ENCODE measurements at regions not wholly inside any gene's neighbourhood (a gene's known extent, or its start where the extent isn't known, plus 50 kb on each side); places are given as distances from the start of the nearest gene placed in this dataset.

DNA sequence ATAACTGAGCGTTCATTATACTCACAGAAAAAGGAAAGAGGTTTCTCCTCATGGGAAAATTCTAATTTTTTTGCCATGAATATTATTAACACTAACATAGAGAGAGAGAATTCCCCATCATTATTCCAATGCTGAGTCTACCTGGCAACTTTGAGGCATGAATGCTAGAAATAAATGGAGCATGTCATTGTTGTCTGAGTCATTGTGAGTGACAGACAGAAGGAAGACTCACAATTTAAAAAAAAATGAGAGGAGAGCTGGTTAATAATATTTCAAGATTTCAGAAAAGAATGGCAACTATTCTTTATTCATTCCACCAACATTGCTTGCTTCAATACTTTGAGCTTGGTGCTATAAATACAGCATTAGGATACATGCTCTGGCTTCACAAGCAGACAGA, 170.4 kb upstream of the HS3ST1 start:
- no peak overlapping the region for H3K4me3 ChIP-seq (ENCODE audit: low read depth, low read length)
- TF ChIP-seq, protein P1, sequence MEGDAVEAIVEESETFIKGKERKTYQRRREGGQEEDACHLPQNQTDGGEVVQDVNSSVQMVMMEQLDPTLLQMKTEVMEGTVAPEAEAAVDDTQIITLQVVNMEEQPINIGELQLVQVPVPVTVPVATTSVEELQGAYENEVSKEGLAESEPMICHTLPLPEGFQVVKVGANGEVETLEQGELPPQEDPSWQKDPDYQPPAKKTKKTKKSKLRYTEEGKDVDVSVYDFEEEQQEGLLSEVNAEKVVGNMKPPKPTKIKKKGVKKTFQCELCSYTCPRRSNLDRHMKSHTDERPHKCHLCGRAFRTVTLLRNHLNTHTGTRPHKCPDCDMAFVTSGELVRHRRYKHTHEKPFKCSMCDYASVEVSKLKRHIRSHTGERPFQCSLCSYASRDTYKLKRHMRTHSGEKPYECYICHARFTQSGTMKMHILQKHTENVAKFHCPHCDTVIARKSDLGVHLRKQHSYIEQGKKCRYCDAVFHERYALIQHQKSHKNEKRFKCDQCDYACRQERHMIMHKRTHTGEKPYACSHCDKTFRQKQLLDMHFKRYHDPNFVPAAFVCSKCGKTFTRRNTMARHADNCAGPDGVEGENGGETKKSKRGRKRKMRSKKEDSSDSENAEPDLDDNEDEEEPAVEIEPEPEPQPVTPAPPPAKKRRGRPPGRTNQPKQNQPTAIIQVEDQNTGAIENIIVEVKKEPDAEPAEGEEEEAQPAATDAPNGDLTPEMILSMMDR (IDR thresholded peaks at IDR 0.05; ENCODE audit: low read depth, low read length) = no peak

- H3K4me3 ChIP-seq (ENCODE audit: low read depth, low read length) = no peak overlapping the region
- TF ChIP-seq, protein P1 (IDR thresholded peaks at IDR 0.05; ENCODE audit: low read depth, low read length) = no peak
These were observed 169.9 kb upstream of the HS3ST1 start for GRCh38 chr4:11598591-11598990.

GRCh38 chr4:11597506-11597905, 168.8 kb upstream of the HS3ST1 start:
- H3K4me3 ChIP-seq (ENCODE audit: low read depth, low read length) = no peak overlapping the region

DNA sequence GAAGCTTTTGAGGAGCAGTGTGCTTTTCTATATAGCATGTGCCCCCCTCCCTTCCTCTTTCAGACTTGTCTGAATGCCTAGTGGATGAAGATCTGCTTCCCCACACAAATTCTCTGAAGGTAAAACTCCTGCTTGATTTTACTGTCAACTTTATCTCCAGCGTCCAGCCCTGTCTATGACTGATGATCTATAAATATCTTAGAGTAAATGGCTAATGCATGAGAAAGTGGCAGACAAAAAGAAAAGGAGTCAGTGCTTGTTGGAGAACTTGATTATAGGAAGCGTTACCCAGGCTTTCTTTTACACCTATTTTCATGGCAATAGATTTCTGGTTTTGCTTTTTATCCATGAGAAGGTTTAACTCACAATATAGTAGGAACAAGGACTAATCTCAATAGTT, 168.3 kb upstream of the HS3ST1 start:
- H3K4me3 ChIP-seq (ENCODE audit: low read depth, low read length) = no peak overlapping the region
- TF ChIP-seq, protein P1 (IDR thresholded peaks at IDR 0.05; ENCODE audit: low read depth, low read length) = no peak

More at GRCh38 chr4:11597506-11597905, 168.8 kb upstream of the HS3ST1 start:
- TF ChIP-seq, protein P1 (IDR thresholded peaks at IDR 0.05; ENCODE audit: low read depth, low read length) = no peak

- no peak overlapping the region for H3K4me3 ChIP-seq (ENCODE audit: low read depth, low read length)
- TF ChIP-seq, protein P1 (IDR thresholded peaks at IDR 0.05; ENCODE audit: low read depth, low read length) = no peak
These were observed 165.0 kb upstream of the HS3ST1 start for GRCh38 chr4:11593576-11594116.

GRCh38 chr4:11592276-11592675, 163.6 kb upstream of the HS3ST1 start:
- H3K4me3 ChIP-seq (ENCODE audit: low read depth, low read length) = no peak overlapping the region
- TF ChIP-seq, protein P1 (IDR thresholded peaks at IDR 0.05; ENCODE audit: low read depth, low read length) = no peak

DNA sequence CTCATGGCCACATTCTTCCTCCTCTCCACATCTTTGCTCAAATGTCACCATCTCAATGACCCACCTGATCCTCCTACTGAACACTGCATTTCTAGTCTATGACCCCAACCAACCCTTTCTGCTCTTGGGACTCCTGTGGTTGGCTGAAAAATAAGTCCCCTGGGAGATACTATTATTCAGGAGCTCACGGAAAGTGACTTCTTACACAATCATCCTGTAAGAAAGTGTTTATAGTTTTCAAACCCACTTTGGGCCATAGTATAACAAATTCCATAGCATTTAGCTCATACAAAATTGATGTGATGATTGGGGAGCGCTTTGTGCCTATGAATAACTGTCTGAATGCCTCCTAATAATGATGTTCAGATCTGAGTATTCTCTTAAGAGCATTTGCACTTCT, 161.4 kb upstream of the HS3ST1 start:
- TF ChIP-seq, protein P1 (IDR thresholded peaks at IDR 0.05; ENCODE audit: low read depth, low read length) = no peak

More for the DNA sequence above, 161.4 kb upstream of the HS3ST1 start:
- no peak overlapping the region for H3K4me3 ChIP-seq (ENCODE audit: low read depth, low read length)
